Panc1 (cell line): ENCODE measurements at regions not wholly inside any gene's neighbourhood (a gene's known extent, or its start where the extent isn't known, plus 50 kb on each side); places are given as distances from the start of the nearest gene placed in this dataset.

Experiments used
- ATAC-seq: fragments of 200-7000 bp; cut with Tn5 transposase; 2 replicates; pipeline ENCODE4 v1.9.1; 2020; ENCODE audit warnings: mild to moderate bottlenecking, moderate library complexity
- BruUV-seq: library from RNA; stranded (reverse); fragments of 400-500 nt; replicated peaks from 2 replicates; lab custom pipeline; 2021; lab: Mats Ljungman, UMichigan
- CTCF ChIA-PET: fragments of 300-600 bp; sonication (Branson Sonifier 250); formaldehyde crosslinking; loops from one replicate; lab custom pipeline; 2022; ENCODE audit warnings: antibody characterized with exemption; lab: Charles Lee
- POLR2A ChIA-PET: fragments of 300-600 bp; sonication (Branson Sonifier 250); formaldehyde crosslinking; loops from one replicate; lab custom pipeline; 2022; ENCODE audit warnings: antibody characterized with exemption; lab: Charles Lee
- DNase-seq: peaks from one replicate; pipeline ENCODE4 v3.0.0-alpha.2; 2010; ENCODE audit warnings: low read depth, low spot score
- H3K27ac ChIP-seq: 2 replicates; pipeline ENCODE4 v1.5.1; 2011; ENCODE audit warnings: mild to moderate bottlenecking, low read length, inconsistent platforms
- H3K27me3 ChIP-seq: fragments of 200-500 bp; sonication (Bioruptor generic); 2 replicates; pipeline ENCODE4 v1.6.0; 2014; ENCODE audit warnings: low read length, inconsistent platforms; ENCODE audit not compliant: control insufficient read depth, insufficient read depth
- H3K36me3 ChIP-seq: fragments of 200-500 bp; sonication (Bioruptor generic); 2 replicates; pipeline ENCODE4 v1.5.1; 2014; ENCODE audit warnings: inconsistent platforms, mild to moderate bottlenecking, low read length, moderate library complexity; ENCODE audit not compliant: control insufficient read depth, insufficient read depth
- H3K4me1 ChIP-seq: 2 replicates; pipeline ENCODE4 v1.5.1; 2011; ENCODE audit warnings: inconsistent platforms, mild to moderate bottlenecking, low read length, moderate library complexity; ENCODE audit not compliant: control insufficient read depth, insufficient read depth
- H3K4me3 ChIP-seq, 2 experiments: 2 replicates each; pipeline ENCODE4 v1.5.1; 2011 to 2012; ENCODE audit warnings: low read depth in 2 of 2, low read length in 2 of 2, mild to moderate bottlenecking in 2 of 2, inconsistent platforms in 1 of 2, moderate library complexity in 1 of 2
- H3K9me3 ChIP-seq: fragments of 200-500 bp; sonication (Bioruptor generic); 2 replicates; pipeline ENCODE4 v1.5.1; 2014; ENCODE audit warnings: low read depth, mild to moderate bottlenecking, inconsistent platforms, low read length, moderate library complexity; ENCODE audit not compliant: control insufficient read depth, insufficient read depth
- CTCF ChIP-seq: fragments of 450-650 bp; IDR thresholded peaks from 2 replicates; pipeline ENCODE4 v1.5.1; 2017; ENCODE audit warnings: mild to moderate bottlenecking
- POLR2AphosphoS5 ChIP-seq: IDR thresholded peaks from 2 replicates; pipeline ENCODE4 v1.6.1; 2012; ENCODE audit warnings: mild to moderate bottlenecking, low read depth, low read length, moderate library complexity
- REST ChIP-seq, 2 experiments: IDR thresholded peaks; 2 replicates each; pipeline ENCODE4 v1.6.1; 2011 to 2012; ENCODE audit warnings: low read depth in 2 of 2, control low read depth in 1 of 2, low read length in 1 of 2, mild to moderate bottlenecking in 1 of 2, moderate library complexity in 1 of 2; ENCODE audit not compliant: insufficient read depth in 1 of 2
- SIN3A ChIP-seq: IDR thresholded peaks from 2 replicates; pipeline ENCODE4 v1.6.1; 2012; ENCODE audit warnings: low read depth, mild to moderate bottlenecking, low read length, moderate library complexity, borderline replicate concordance; ENCODE audit not compliant: insufficient read depth
- TCF7L2 ChIP-seq: IDR thresholded peaks from 2 replicates; pipeline ENCODE4 v1.6.1; 2011; ENCODE audit warnings: mild to moderate bottlenecking, low read depth, low read length, inconsistent platforms
- in situ Hi-C: cut with HindIII; loops from 2 replicates; pipeline ENCODE4 v1.10.0; 2016; ENCODE audit warnings: low sequenced_read_pairs, low pct_unique_long_range_greater_than_20kb
- intact Hi-C: fragments of 100-400 bp; cut with micrococcal nuclease; formaldehyde crosslinking; loops from one replicate; pipeline ENCODE4 v1.10.0; 2022; ENCODE audit not compliant: unreplicated experiment

GRCh38 chr3:176208915-176209314 lies 988.4 kb downstream of the TBL1XR1 start:
- CTCF ChIA-PET: no interaction called here
- no peak overlapping the region for H3K4me3 ChIP-seq
- H3K36me3 ChIP-seq: no peaks in the 10 kb centered on the region
- ATAC-seq (no peak), DNase-seq (no peak)
- no peak for TF ChIP-seq POLR2AphosphoS5
- no peak for TF ChIP-seq REST (IDR thresholded peaks at IDR 0.05; ENCODE audit: insufficient read depth in 1 of 2, low read depth in 2 of 2, low read length in 1 of 2)
- TF ChIP-seq SIN3A: no peak
- no peak; the same call in 1 of the 2 replicates for TF ChIP-seq CTCF
- no peak for TF ChIP-seq TCF7L2
- in situ Hi-C loops: no loop called here
- H3K4me1 ChIP-seq: no peaks in the 10 kb centered on the region
- POLR2A ChIA-PET: no interaction called here
- intact Hi-C loops: no loop called here
- no peak overlapping the region for H3K27ac ChIP-seq
- no peaks in the 10 kb centered on the region; the same call in 1 of the 2 replicates for H3K9me3 ChIP-seq
- BruUV-seq: no TSS peak
- H3K27me3 ChIP-seq: no peaks in the 10 kb centered on the region

- POLR2A ChIA-PET: interaction anchor here (0.6 kb wide), 1 partner anchor 11 kb away, joined by 3 read pairs; no protein-coding TSS in a partner anchor
Observed at GRCh38 chr3:176208283-176208682, 989.0 kb downstream of the TBL1XR1 start.

More at GRCh38 chr3:176208283-176208682, 989.0 kb downstream of the TBL1XR1 start:
- in situ Hi-C loops (no loop called here), intact Hi-C loops (no loop called here)
- DNase-seq (no peak), ATAC-seq (no peak)
- Histone ChIP-seq H3K9me3 (no peaks in the 10 kb centered on the region; the same call in 1 of the 2 replicates), H3K27me3 (no peaks in the 10 kb centered on the region), H3K4me1 (no peaks in the 10 kb centered on the region), H3K27ac (no peak overlapping the region), H3K36me3 (no peaks in the 10 kb centered on the region), H3K4me3 (no peak overlapping the region)
- no peak for TF ChIP-seq SIN3A
- no peak for TF ChIP-seq CTCF
- no peak for TF ChIP-seq TCF7L2
- TF ChIP-seq REST (IDR thresholded peaks at IDR 0.05; ENCODE audit: insufficient read depth in 1 of 2, low read depth in 2 of 2, low read length in 1 of 2): no peak
- TF ChIP-seq POLR2AphosphoS5: no peak
- CTCF ChIA-PET: no interaction called here
- BruUV-seq: no TSS peak
